ENCODE measurements at regions not wholly inside any gene's neighbourhood (a gene's known extent, or its start where the extent isn't known, plus 50 kb on each side); places are given as distances from the start of the nearest gene placed in this dataset.

DNA sequence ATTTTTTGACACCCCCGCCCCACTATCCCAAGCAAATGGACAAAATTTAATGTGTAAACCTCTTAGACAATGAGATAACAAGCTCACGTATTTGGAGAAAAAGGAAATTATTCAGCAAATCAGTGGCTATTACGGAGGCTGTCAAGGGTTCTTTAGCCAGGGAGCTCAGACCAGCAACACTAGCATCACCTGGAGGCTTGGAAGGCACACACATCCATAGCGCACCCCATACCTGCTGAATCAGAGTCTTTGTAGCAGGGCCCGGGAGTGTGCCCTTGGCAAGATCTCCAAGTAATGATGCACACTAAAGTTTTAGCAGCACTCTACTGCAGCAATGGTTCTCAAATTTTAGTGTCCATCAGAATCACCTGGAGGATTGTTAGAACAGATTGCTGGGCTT, 223.2 kb upstream of the BTBD3 start:
- Histone ChIP-seq H2BK12ac (ENCODE audit: low read depth, low read length) (no peak overlapping the region), H3K4me3 (ENCODE audit: extremely low read depth in 1 of 4, insufficient read depth in 2 of 4, low read depth in 3 of 4, low read length in 4 of 4) (no peak overlapping the region), H3K27ac (ENCODE audit: low read depth, low read length) (no peak overlapping the region), H3K36me3 (ENCODE audit: control insufficient read depth in 2 of 4, insufficient read depth in 4 of 4, low read length in 3 of 4) (no peaks in the 10 kb centered on the region), H2BK120ac (replicated peaks; ENCODE audit: low read depth, low read length) (no peak overlapping the region), H3K9me3 (ENCODE audit: insufficient read depth in 2 of 2, low read depth in 1 of 2, low read length in 1 of 2) (peaks cover 5 to 9% of the 10 kb centered on the region in 2 experiments; a peak in 3 of 4 replicates), H3K4me2 (ENCODE audit: insufficient read depth in 1 of 2, low read depth in 2 of 2, low read length in 2 of 2) (no peak overlapping the region), H2AFZ (ENCODE audit: low read length) (no peak overlapping the region), H3K23ac (ENCODE audit: insufficient read length) (no peak overlapping the region), H2BK15ac (ENCODE audit: low read length) (no peak overlapping the region), H2BK20ac (ENCODE audit: low read length) (no peak overlapping the region), H4K20me1 (replicated peaks in 1 of 2; ENCODE audit: control insufficient read depth in 1 of 2, insufficient read depth in 2 of 2, low read length in 2 of 2) (no peaks in the 10 kb centered on the region), H3K23me2 (ENCODE audit: low read depth, low read length) (no peaks in the 10 kb centered on the region), H3K18ac (ENCODE audit: extremely low read depth, low read length) (no peak overlapping the region), H3K79me1 (ENCODE audit: low read depth, low read length) (no peaks in the 10 kb centered on the region), H3K4me1 (replicated peaks in 1 of 4; ENCODE audit: control insufficient read depth in 3 of 4, insufficient read depth in 4 of 4, low read length in 3 of 4) (no peaks in the 10 kb centered on the region), H2BK5ac (ENCODE audit: low read depth, low read length) (no peak overlapping the region), H4K8ac (ENCODE audit: extremely low read depth, insufficient read depth, low read length) (no peak overlapping the region), H3K79me2 (ENCODE audit: control insufficient read depth in 1 of 2, insufficient read depth in 2 of 2, low read length in 2 of 2) (no peaks in the 10 kb centered on the region), H2AK5ac (ENCODE audit: low read depth, low read length) (no peak overlapping the region), H3K56ac (replicated peaks; ENCODE audit: insufficient read length, low read depth, low read length) (no peak overlapping the region), H3K9ac (replicated peaks in 1 of 4; ENCODE audit: extremely low read depth in 1 of 4, low read depth in 3 of 4, low read length in 3 of 4) (no peak overlapping the region), H4K5ac (ENCODE audit: insufficient read length, low read depth, low read length) (no peak overlapping the region), H3K14ac (ENCODE audit: insufficient read length) (no peak overlapping the region), H4K91ac (replicated peaks; ENCODE audit: insufficient read length, low read length) (no peak overlapping the region), H3K27me3 (replicated peaks in 1 of 4; ENCODE audit: control insufficient read depth in 3 of 4, extremely low read depth in 1 of 4, insufficient read depth in 3 of 4, low read length in 3 of 4) (peaks cover 0 to 1% (median 0%) of the 10 kb centered on the region in 4 experiments; a peak in 1 of 7 replicates), H3K4ac (replicated peaks; ENCODE audit: insufficient read length, low read depth, low read length) (no peak overlapping the region)
- TF ChIP-seq E2F6 (IDR thresholded peaks at IDR 0.05) = no peak
- no peak for TF ChIP-seq POU5F1 (IDR thresholded peaks at IDR 0.05; ENCODE audit: low read depth, low read length)
- TF ChIP-seq RAD21 (IDR thresholded peaks at IDR 0.05 in 1 of 2, conservative IDR thresholded peaks at IDR 0.05 in 1 of 2; ENCODE audit: low read depth in 2 of 2, low read length in 2 of 2) = peak; percentile 21 to 33; a peak in 1 of 4 replicates
- TF ChIP-seq HDAC2 (IDR thresholded peaks at IDR 0.05; ENCODE audit: borderline replicate concordance in 1 of 2, low read depth in 2 of 2, low read length in 2 of 2) = no peak
- TF ChIP-seq POLR2A (IDR thresholded peaks at IDR 0.05; ENCODE audit: control extremely low read depth in 1 of 2, low read depth in 2 of 2, low read length in 2 of 2) = no peak
- TF ChIP-seq CBX5 (IDR thresholded peaks at IDR 0.05; ENCODE audit: low read depth, low read length) = no peak
- TF ChIP-seq FOSL1 (IDR thresholded peaks at IDR 0.05; ENCODE audit: insufficient read depth, low read depth, low read length) = no peak
- TF ChIP-seq TEAD4 (IDR thresholded peaks at IDR 0.05; ENCODE audit: low read depth, low read length) = no peak
- TF ChIP-seq CTCF (IDR thresholded peaks at IDR 0.05; ENCODE audit: control extremely low read depth in 1 of 3, insufficient read depth in 1 of 3, low read depth in 1 of 3, low read length in 3 of 3) = peak in 2 of 3 experiments; percentile 12 to 17; a peak in 2 of 4 replicates
- CTCF ChIA-PET (ENCODE audit: partially characterized antibody) = interaction anchor here (0.9 to 2.0 kb wide), 5 partner anchors 11 to 664 kb away, joined by 3 to 7 read pairs (median 3); no protein-coding TSS in a partner anchor
- 90% methylated on average over 5 of the region's 5 CpGs; no CpG with 5 or more reads in 1 of the 2 experiments for WGBS, 2 experiments (ENCODE audit: extremely low coverage in 1 of 2, insufficient coverage in 1 of 2, insufficient read length in 1 of 2, insufficient replicate concordance in 2 of 2, low coverage in 1 of 2, low lambda C conversion rate in 2 of 2, missing lambda C conversion rate in 1 of 2)
- POLR2A ChIA-PET (ENCODE audit: partially characterized antibody) = no interaction called here
- no peak for FAIRE-seq
- DNase-seq (ENCODE audit: low read depth in 1 of 2, low spot score in 2 of 2) = no peak

All from H1 (cell line).